ENCODE measurements at regions not wholly inside any gene's neighbourhood (a gene's known extent, or its start where the extent isn't known, plus 50 kb on each side); places are given as distances from the start of the nearest gene placed in this dataset.

- TF ChIP-seq, protein P1, sequence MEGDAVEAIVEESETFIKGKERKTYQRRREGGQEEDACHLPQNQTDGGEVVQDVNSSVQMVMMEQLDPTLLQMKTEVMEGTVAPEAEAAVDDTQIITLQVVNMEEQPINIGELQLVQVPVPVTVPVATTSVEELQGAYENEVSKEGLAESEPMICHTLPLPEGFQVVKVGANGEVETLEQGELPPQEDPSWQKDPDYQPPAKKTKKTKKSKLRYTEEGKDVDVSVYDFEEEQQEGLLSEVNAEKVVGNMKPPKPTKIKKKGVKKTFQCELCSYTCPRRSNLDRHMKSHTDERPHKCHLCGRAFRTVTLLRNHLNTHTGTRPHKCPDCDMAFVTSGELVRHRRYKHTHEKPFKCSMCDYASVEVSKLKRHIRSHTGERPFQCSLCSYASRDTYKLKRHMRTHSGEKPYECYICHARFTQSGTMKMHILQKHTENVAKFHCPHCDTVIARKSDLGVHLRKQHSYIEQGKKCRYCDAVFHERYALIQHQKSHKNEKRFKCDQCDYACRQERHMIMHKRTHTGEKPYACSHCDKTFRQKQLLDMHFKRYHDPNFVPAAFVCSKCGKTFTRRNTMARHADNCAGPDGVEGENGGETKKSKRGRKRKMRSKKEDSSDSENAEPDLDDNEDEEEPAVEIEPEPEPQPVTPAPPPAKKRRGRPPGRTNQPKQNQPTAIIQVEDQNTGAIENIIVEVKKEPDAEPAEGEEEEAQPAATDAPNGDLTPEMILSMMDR (IDR thresholded peaks at IDR 0.05) = no peak
- no peak for TF ChIP-seq POLR2A (IDR thresholded peaks at IDR 0.05)
Measured at GRCh38 chr12:111074965-111075364, 154.6 kb upstream of the MYL2 start.

Measured in transverse colon (tissue), 3 donors.